Colonic mucosa (tissue), 4 donors: ENCODE measurements at regions not wholly inside any gene's neighbourhood (a gene's known extent, or its start where the extent isn't known, plus 50 kb on each side); places are given as distances from the start of the nearest gene placed in this dataset.

Source experiments
- DNase-seq: peaks from one replicate; pipeline ENCODE4 v3.0.0-alpha.2; 2020
- H3K27ac ChIP-seq: fragments of 200-600 bp; one replicate; pipeline ENCODE4 v1.8.0; 2021
- H3K27me3 ChIP-seq: fragments of 200-600 bp; one replicate; pipeline ENCODE4 v1.8.0; 2021
- H3K36me3 ChIP-seq: fragments of 200-600 bp; one replicate; pipeline ENCODE4 v1.8.0; 2021
- H3K4me1 ChIP-seq: fragments of 200-600 bp; one replicate; pipeline ENCODE4 v1.8.0; 2021; ENCODE audit warnings: mild to moderate bottlenecking
- H3K4me3 ChIP-seq: fragments of 200-600 bp; one replicate; pipeline ENCODE4 v1.8.0; 2021
- H3K9ac ChIP-seq, 2 donors: one replicate each; pipeline ENCODE4 v1.7.0; 2013; ENCODE audit warnings: control low read depth in 2 of 2, low read depth in 2 of 2, low read length in 2 of 2
- H3K9me3 ChIP-seq: fragments of 200-600 bp; one replicate; pipeline ENCODE4 v1.8.0; 2021
- CTCF ChIP-seq: fragments of 200-600 bp; IDR thresholded peaks from one replicate; pipeline ENCODE4 v1.8.0; 2022; ENCODE audit warnings: antibody characterized with exemption, mild to moderate bottlenecking
- intact Hi-C: fragments of 100-400 bp; cut with DNase I; formaldehyde crosslinking; loops from one replicate; pipeline ENCODE4 v1.14.1; 2022
- donor health status: healthy.
- donor health status: DM: no; HTN: no; CAD: no.
- donor health status: DM: no; HTN: no; CAD: no.

- Histone ChIP-seq H3K4me3 (no peak overlapping the region), H3K9ac (no peak overlapping the region), H3K4me1 (no peaks in the 10 kb centered on the region), H3K36me3 (no peaks in the 10 kb centered on the region), H3K9me3 (no peaks in the 10 kb centered on the region), H3K27me3 (no peaks in the 10 kb centered on the region), H3K27ac (no peak overlapping the region)
- intact Hi-C loops = no loop called here
- DNase-seq = no peak
- TF ChIP-seq CTCF = no peak
Observed at GRCh38 chr11:115087791-115088190, 409.5 kb downstream of the NXPE2 start.

DNA sequence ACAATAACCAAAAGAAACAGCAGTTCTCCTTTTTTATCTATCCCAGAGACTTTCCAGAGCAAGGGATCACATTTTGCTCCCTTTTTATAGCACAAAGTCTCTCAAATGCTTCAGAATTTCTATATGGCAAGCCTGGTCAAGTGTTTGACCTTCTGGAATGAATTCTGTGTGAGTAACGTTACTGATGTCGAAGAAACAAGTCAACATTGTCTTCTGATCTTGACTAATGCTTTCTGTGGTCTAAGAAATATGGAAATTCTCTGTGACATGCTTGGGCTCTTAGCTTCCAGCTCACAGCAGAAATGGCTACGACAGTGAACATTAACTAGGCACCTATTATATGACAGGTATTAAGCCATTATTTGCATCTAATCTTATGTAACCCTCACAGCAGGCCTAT, 411.7 kb downstream of the CADM1 start:
- Histone ChIP-seq H3K9me3 (no peaks in the 10 kb centered on the region), H3K27me3 (no peaks in the 10 kb centered on the region), H3K9ac (no peak overlapping the region), H3K4me1 (no peaks in the 10 kb centered on the region), H3K36me3 (no peaks in the 10 kb centered on the region), H3K27ac (no peak overlapping the region), H3K4me3 (no peak overlapping the region)
- DNase-seq = no peak
- intact Hi-C loops = no loop called here
- TF ChIP-seq CTCF = no peak

DNA sequence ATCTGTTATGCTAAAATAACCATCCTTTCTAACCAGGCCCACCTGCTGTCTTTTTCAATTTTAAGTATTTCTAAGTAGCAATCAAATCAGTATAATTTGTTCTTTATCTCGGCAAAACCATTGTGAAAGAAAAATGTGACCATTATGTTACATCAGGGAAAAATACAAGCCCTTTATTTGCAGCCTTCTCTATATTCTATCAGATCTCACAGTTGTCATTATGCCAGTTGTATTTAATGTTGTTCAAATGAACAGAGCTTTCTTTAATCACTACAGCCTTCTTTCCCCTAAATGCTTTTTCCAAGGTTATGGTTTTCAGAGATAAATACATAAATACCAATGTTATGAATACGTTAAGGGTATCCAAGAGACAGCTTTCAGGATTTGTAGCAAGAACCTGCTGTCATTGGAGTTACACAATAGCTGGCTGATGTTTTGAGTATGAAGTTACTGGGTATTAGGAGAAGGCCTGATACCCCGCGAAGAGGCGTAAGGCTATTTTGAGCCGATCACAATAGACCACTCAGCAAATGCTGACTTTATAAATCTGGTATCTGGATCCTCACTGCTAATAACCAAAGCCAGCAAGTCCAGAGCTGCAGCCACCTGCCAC, 406.3 kb downstream of the CADM1 start:
- Histone ChIP-seq H3K4me3 (no peak overlapping the region), H3K9me3 (no peaks in the 10 kb centered on the region), H3K36me3 (no peaks in the 10 kb centered on the region), H3K9ac (no peak overlapping the region), H3K4me1 (no peaks in the 10 kb centered on the region), H3K27ac (no peak overlapping the region), H3K27me3 (no peaks in the 10 kb centered on the region)
- intact Hi-C loops = no loop called here
- TF ChIP-seq CTCF = no peak
- no peak for DNase-seq

DNA sequence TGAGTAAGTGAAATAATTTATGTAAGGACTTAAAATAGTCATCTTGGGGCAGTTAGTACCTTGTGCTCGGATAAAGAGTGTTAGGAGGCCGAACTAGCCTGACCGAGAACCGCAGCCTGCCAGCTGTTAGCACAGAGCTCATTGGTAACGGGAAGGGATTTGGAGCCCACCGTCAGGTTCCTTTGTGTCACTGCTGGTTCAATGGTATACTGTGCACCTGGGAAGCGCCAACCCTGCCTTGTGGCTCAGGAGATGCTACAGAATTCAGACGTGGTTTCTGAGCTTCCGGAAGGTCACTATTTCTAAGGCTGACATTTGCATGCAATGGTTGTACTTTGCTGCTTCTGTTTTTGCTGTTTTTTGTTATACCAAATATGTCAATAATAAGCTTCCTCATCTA, 403.5 kb downstream of the CADM1 start:
- TF ChIP-seq CTCF = no peak
- no peaks in the 10 kb centered on the region for H3K9me3 ChIP-seq
- H3K4me1 ChIP-seq = no peaks in the 10 kb centered on the region
- H3K36me3 ChIP-seq = no peaks in the 10 kb centered on the region
- no peak overlapping the region for H3K4me3 ChIP-seq
- intact Hi-C loops = no loop called here
- H3K9ac ChIP-seq = no peak overlapping the region
- no peaks in the 10 kb centered on the region for H3K27me3 ChIP-seq
- DNase-seq = no peak
- H3K27ac ChIP-seq = no peak overlapping the region

DNA sequence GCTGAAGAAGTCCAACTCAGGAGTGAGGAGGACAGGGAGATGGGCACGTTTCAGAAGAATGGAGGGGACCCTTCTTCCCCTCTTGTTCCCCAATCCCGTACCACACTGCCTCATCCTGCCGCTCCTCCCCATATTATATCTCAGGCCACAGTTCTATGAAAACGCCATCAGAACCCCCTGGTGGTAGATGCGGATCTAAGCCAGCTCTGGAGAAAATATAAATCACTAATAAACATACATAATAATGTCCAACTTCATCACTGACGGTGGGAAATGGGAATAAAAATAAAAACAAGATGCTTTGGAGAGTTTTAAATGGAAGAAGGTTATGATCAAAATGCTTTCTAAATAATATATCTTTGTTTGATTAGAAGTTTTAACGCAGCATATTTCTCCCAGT, 400.3 kb downstream of the CADM1 start:
- H3K4me1 ChIP-seq = no peaks in the 10 kb centered on the region
- H3K27ac ChIP-seq = no peak overlapping the region
- no peak overlapping the region for H3K9ac ChIP-seq
- no peak overlapping the region for H3K4me3 ChIP-seq
- no peaks in the 10 kb centered on the region for H3K36me3 ChIP-seq
- no peaks in the 10 kb centered on the region for H3K27me3 ChIP-seq
- no peaks in the 10 kb centered on the region for H3K9me3 ChIP-seq
- TF ChIP-seq CTCF = no peak
- intact Hi-C loops = no loop called here
- DNase-seq = no peak
